BLaER1 treated with 17β-estradiol and CSF1 and Interleukin-3, amounts not matched to agents 10 nM and 100 nM (cell line): ENCODE measurements at regions not wholly inside any gene's neighbourhood (a gene's known extent, or its start where the extent isn't known, plus 50 kb on each side); places are given as distances from the start of the nearest gene placed in this dataset.
"Not testable (repeated sequence)": the region's sequence is repeated elsewhere in the genome, so short reads cannot be mapped to it uniquely, and the experiment has no call there.

Experiments used
- H3K27ac ChIP-seq, 11 experiments: shearing (Covaris generic); formaldehyde crosslinking; 2 replicates each; pipeline ENCODE4 v1.8.1; 2022
- H3K27me3 ChIP-seq, 11 experiments: shearing (Covaris generic); formaldehyde crosslinking; 2 replicates each; pipeline ENCODE4 v1.8.1; 2022
- H3K36me3 ChIP-seq, 11 experiments: shearing (Covaris generic); formaldehyde crosslinking; 2 replicates each; pipeline ENCODE4 v1.8.1; 2022
- H3K4me1 ChIP-seq, 10 experiments: shearing (Covaris generic); formaldehyde crosslinking; 2 replicates each; pipeline ENCODE4 v1.8.1; 2022
- H3K4me2 ChIP-seq, 11 experiments: shearing (Covaris generic); formaldehyde crosslinking; 2 replicates each; pipeline ENCODE4 v1.8.1; 2022
- H3K4me3 ChIP-seq, 10 experiments: shearing (Covaris generic); formaldehyde crosslinking; 2 replicates each; pipeline ENCODE4 v1.8.1; 2022
- H3K9ac ChIP-seq, 11 experiments: shearing (Covaris generic); formaldehyde crosslinking; 2 replicates each; pipeline ENCODE4 v1.8.1; 2022
- H3K9me3 ChIP-seq, 11 experiments: shearing (Covaris generic); formaldehyde crosslinking; replicated peaks in 1 of 11; 2 replicates each; pipeline ENCODE4 v1.8.1; 2022
- H4K20me1 ChIP-seq, 11 experiments: shearing (Covaris generic); formaldehyde crosslinking; 2 replicates each; pipeline ENCODE4 v1.8.1; 2022
- Cebpa-rat ChIP-seq, 11 experiments: shearing (Covaris generic); IDR thresholded peaks; 2 replicates each; pipeline ENCODE4 v1.8.1; 2022

DNA sequence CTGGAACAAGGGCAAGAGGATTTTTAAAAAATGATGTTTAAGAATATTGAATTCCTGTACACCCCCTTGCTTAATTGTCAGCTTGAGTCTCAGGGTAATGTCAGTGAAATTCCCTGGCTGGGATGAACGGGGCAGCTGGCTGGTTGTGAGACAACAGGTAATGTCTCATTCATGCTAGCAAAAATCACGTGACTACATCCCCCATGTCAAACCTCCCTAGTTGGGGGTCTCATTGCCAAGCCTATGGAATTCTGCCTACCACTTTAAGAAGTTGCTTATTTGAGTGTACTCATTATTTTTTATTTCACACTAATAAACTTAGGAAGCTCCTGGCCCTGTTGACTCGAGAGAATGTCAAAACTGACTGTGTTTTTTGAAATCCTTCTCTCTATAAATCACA is 218.3 kb downstream of the ICOS start:
- no peaks in the 10 kb centered on the region for H4K20me1 ChIP-seq
- H3K9ac ChIP-seq: no peak overlapping the region
- peaks cover 14 to 19% (median 18%) of the 10 kb centered on the region in 11 experiments; a peak in 21 of 22 replicates for H3K9me3 ChIP-seq
- H3K36me3 ChIP-seq: no peaks in the 10 kb centered on the region
- TF ChIP-seq Cebpa-rat (IDR thresholded peaks at IDR 0.05): no peak
- H3K4me2 ChIP-seq: no peak overlapping the region
- no peak overlapping the region for H3K4me3 ChIP-seq
- peaks cover 0 to 4% (median 0%) of the 10 kb centered on the region in 10 experiments; a peak in 1 of 20 replicates for H3K4me1 ChIP-seq
- H3K27ac ChIP-seq: no peak overlapping the region
- H3K27me3 ChIP-seq: no peaks in the 10 kb centered on the region

DNA sequence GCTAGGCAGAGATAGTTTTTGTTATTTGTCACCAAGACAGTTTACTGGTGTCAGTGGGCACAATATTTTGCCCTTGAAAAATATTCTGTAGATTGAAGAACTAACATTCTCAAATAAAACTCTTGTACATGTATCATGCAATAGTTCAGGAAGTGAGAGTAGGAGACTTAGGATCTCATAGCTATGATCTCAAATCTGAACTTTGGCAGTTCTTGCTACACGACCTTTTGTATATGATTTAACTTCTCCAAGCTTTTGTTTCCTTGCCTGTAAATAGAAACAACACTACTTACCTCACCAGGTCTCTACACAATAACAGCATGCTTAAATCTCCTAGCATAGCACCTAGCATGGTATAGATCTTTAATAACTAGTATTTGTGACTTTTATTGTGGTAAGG is 219.9 kb downstream of the ICOS start:
- Histone ChIP-seq H3K4me3 (no peak overlapping the region), H3K9me3 (peaks cover 14 to 19% (median 18%) of the 10 kb centered on the region in 11 experiments; a peak in 21 of 22 replicates), H3K27ac (no peak overlapping the region), H3K4me2 (no peak overlapping the region), H4K20me1 (no peaks in the 10 kb centered on the region), H3K4me1 (peaks cover 0 to 4% (median 0%) of the 10 kb centered on the region in 10 experiments; a peak in 1 of 20 replicates), H3K36me3 (no peaks in the 10 kb centered on the region), H3K9ac (no peak overlapping the region), H3K27me3 (no peaks in the 10 kb centered on the region)
- TF ChIP-seq Cebpa-rat (IDR thresholded peaks at IDR 0.05): no peak

DNA sequence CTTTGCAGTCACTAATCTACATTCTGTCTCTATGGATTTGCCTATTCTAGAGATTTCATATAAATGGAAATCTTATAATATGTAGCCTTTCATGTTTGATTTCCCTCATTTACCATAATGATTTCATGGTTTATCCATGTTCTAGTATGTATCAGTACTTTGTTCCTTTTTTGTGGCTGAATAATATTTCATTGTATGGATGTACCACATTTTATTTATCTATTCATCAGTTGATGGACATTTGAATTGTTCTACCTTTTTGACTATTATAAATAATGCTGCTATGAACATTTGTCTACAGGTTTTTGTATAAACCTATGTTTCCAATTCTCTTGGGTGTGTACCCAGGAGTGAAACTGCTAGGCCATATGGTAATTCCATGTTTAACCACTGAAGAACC is 221.1 kb downstream of the ICOS start:
- Histone ChIP-seq H3K4me3 (no peak overlapping the region), H3K36me3 (no peaks in the 10 kb centered on the region), H3K27me3 (no peaks in the 10 kb centered on the region), H3K9me3 (peaks cover 14 to 21% (median 18%) of the 10 kb centered on the region in 11 experiments; a peak in 21 of 22 replicates), H3K4me2 (no peak overlapping the region), H3K4me1 (0 out of 20 replicates have a peak, but pooled peaks cover 0 to under 1% (median 0%) of the 10 kb centered on the region in 10 experiments), H3K9ac (no peak overlapping the region), H4K20me1 (no peaks in the 10 kb centered on the region), H3K27ac (no peak overlapping the region)
- no peak for TF ChIP-seq Cebpa-rat (IDR thresholded peaks at IDR 0.05)

DNA sequence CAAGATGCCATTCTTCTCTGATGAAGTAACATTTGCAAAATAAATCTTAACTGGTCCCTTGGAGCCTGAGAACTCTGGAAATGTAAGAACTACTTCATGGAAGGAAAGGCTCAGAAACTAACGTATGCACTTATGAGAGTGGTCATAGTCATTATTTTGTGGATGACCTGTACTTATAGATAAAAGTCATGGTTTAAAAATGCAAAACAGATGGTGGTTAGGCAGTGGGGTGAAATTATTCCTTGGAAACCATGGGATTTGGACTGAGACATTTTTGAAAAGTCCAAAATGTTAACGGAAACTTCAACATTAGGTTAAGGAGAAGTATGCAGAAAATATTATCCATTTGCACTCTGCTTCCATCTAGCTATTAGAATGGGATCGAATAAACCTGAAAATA is 223.0 kb downstream of the ICOS start:
- H3K4me3 ChIP-seq: no peak overlapping the region

DNA sequence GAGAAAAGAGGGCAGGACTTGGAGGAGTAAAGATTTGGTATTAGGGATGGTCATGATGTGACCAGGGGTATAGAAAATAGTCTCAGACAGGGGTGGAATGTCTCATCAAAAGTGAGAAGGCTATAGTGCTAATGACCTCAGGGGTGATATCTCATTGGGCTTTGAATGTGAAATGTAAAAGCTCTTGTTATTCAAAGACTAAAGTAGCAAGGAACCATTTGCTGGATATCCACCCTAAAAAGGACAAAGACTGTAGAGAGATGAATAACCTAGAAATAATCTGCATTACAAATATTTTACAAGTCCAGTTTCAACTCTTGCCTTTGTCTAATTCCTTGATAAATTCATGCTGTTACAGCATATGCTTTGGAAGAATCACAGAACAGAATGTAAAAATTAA is 224.4 kb downstream of the ICOS start:
- H3K9ac ChIP-seq: no peak overlapping the region
- TF ChIP-seq Cebpa-rat (IDR thresholded peaks at IDR 0.05): no peak
- no peaks in the 10 kb centered on the region for H3K36me3 ChIP-seq
- no peaks in the 10 kb centered on the region for H3K27me3 ChIP-seq
- H3K4me2 ChIP-seq: no peak overlapping the region
- no peaks in the 10 kb centered on the region for H3K4me1 ChIP-seq
- H3K4me3 ChIP-seq: no peak overlapping the region
- H3K27ac ChIP-seq: no peak overlapping the region
- H4K20me1 ChIP-seq: no peaks in the 10 kb centered on the region
- H3K9me3 ChIP-seq: peaks cover 14 to 29% (median 19%) of the 10 kb centered on the region in 11 experiments; a peak in 21 of 22 replicates

More for the DNA sequence above, 223.0 kb downstream of the ICOS start:
- Histone ChIP-seq H3K27me3 (no peaks in the 10 kb centered on the region), H3K27ac (no peak overlapping the region), H3K4me1 (no peaks in the 10 kb centered on the region), H3K9me3 (peaks cover 14 to 29% (median 19%) of the 10 kb centered on the region in 11 experiments; a peak in 21 of 22 replicates), H3K36me3 (no peaks in the 10 kb centered on the region), H4K20me1 (no peaks in the 10 kb centered on the region), H3K4me2 (no peak overlapping the region), H3K9ac (no peak overlapping the region)
- no peak for TF ChIP-seq Cebpa-rat (IDR thresholded peaks at IDR 0.05)

DNA sequence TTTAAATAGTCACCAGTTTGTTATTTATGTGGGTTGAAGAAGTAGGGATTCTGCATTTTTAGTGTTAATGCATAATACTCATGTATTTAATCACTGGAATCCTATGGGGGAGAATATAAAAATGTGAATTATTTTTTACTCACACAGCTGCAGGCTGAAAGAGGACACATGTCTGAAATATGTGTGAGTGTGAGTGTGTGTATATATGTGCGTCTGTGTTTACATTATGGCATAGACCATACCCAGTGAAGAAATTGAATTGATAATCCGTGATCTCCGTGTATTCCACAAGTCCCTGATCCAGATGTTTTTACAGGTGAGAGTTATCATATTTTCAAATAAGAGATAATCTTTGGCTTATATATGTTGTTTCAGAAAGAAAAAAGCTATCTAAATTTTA is 225.3 kb downstream of the ICOS start:
- Histone ChIP-seq H3K9me3 (peaks cover 13 to 28% (median 17%) of the 10 kb centered on the region in 11 experiments; a peak in 21 of 22 replicates), H3K9ac (no peak overlapping the region), H3K4me2 (no peak overlapping the region), H4K20me1 (no peaks in the 10 kb centered on the region), H3K27me3 (no peaks in the 10 kb centered on the region), H3K36me3 (no peaks in the 10 kb centered on the region), H3K4me3 (no peak overlapping the region), H3K27ac (no peak overlapping the region), H3K4me1 (no peaks in the 10 kb centered on the region)
- no peak for TF ChIP-seq Cebpa-rat (IDR thresholded peaks at IDR 0.05)

DNA sequence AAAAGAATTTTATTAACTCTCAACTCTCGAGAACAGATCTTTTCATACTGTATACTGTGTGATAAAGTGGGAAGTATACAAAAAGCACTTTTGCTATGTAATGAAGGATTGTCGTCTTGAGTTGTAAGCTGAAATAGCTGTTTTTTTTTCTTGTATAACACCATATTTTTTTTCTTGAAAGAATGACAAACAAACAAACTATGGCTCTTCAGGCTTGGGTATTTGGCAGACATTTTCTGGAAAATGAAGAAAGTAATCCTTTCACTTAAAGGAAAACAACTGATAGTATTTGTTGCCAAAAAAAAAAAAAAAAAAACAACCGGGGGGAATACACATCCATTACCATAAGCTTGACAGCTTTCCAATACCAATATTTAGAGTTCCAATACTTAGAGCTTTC is 230.4 kb downstream of the ICOS start:
- H3K27me3 ChIP-seq: no peaks in the 10 kb centered on the region
- H3K4me1 ChIP-seq: peaks cover 0 to 5% (median 0%) of the 10 kb centered on the region in 10 experiments; a peak in 1 of 20 replicates
- H3K9me3 ChIP-seq: peaks cover 0 to 10% (median 0%) of the 10 kb centered on the region in 11 experiments; a peak in 4 of 22 replicates
- no peaks in the 10 kb centered on the region for H4K20me1 ChIP-seq
- no peak overlapping the region for H3K9ac ChIP-seq
- no peak overlapping the region for H3K4me3 ChIP-seq
- H3K4me2 ChIP-seq: no peak overlapping the region
- no peak for TF ChIP-seq Cebpa-rat (IDR thresholded peaks at IDR 0.05)
- no peaks in the 10 kb centered on the region for H3K36me3 ChIP-seq
- H3K27ac ChIP-seq: no peak overlapping the region

DNA sequence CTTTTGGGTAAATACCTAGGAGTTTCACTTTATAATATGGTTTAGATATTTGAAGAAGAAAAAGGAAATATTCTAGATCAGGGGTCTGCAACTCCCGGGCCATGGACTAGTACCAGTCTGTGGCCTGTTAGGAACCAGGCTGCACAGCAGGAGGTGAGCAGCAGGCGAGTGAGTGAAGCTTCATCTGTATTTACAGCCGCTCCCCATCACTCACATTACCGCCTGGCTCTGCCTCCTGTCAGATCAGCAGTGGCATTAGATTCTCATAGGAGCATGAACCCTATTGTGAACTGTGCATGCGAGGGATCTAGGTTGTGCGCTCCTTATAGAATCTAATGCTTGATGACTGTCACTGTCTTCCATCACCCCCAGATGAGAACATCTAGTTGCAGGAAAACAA is 231.1 kb downstream of the ICOS start:
- H3K27ac ChIP-seq, H3K4me3 ChIP-seq, H4K20me1 ChIP-seq, H3K36me3 ChIP-seq, H3K4me1 ChIP-seq, H3K27me3 ChIP-seq, H3K9ac ChIP-seq, H3K4me2 ChIP-seq, H3K9me3 ChIP-seq: not testable (repeated sequence)

DNA sequence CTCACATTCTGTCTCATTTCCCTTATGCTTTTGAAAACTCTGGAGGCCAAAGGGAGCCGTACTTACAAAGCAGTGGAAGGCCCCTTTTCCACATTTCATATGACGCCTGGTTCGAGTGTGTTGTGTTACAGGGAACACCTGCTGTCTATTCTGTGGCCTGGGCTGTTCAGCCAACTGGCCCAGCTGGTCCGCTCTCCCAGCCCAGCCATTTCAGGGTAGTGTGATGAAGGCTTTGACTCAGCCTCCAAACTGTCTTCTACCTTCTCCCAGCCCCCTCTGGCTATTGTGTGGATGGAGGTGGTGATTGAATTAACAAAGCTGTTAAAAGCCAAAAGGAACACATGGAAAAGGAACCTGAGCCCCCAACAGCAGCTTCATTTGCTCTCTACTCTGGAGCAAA is 233.8 kb downstream of the ICOS start:
- TF ChIP-seq Cebpa-rat (IDR thresholded peaks at IDR 0.05): no peak; a peak in 1 of 22 replicates
- H3K9me3 ChIP-seq: no peaks in the 10 kb centered on the region
- H3K4me3 ChIP-seq: no peak overlapping the region
- no peak overlapping the region for H3K27ac ChIP-seq
- no peaks in the 10 kb centered on the region for H3K27me3 ChIP-seq
- H3K4me1 ChIP-seq: peaks cover 0 to 5% (median 0%) of the 10 kb centered on the region in 10 experiments; a peak in 1 of 20 replicates
- no peaks in the 10 kb centered on the region for H3K36me3 ChIP-seq
- H3K9ac ChIP-seq: no peak overlapping the region
- no peaks in the 10 kb centered on the region for H4K20me1 ChIP-seq
- H3K4me2 ChIP-seq: no peak overlapping the region

DNA sequence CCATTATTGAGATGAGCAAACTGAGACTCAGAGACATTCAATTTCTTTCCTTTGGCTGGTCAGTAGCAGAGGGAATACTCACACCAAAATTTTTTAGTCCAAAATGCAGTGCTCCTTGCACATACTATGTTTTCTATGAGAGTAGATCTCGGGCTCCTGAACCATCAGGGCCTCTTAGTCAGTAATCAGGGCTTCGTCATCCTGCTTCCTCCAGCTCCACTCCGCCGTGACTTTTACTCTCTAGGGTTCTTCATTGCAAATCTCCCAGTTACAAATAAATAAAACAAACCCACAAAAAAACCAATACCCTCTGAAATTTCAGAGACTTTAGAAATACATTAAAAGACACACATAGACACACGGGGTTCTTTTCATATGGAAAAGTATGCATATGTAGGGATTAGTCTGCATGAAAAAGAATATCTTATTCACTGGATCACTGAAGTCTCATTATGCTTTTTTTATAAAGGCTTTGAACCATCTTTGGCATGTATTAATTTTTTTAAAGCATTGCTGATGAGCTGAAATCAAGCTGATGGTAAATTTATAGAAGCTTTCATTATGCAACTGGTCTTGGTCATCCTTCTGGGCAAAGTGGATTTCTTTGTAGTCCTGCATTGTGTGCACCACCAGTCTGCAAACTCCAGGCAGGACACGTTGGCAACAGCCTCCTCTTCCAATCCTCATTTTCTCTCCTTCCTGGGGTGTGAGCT is 235.0 kb downstream of the ICOS start:
- H3K36me3 ChIP-seq: no peaks in the 10 kb centered on the region
- H3K9me3 ChIP-seq: no peaks in the 10 kb centered on the region
- 0 out of 22 replicates have a peak overlapping the region, but pooled peaks of 1 of the 11 experiments have one; percentile 8 for H3K4me2 ChIP-seq
- TF ChIP-seq Cebpa-rat (IDR thresholded peaks at IDR 0.05): no peak
- no peak overlapping the region for H3K9ac ChIP-seq
- H3K4me1 ChIP-seq: peaks cover 0 to 5% (median 0%) of the 10 kb centered on the region in 10 experiments; a peak in 1 of 20 replicates
- no peak overlapping the region for H3K27ac ChIP-seq
- no peak overlapping the region for H3K4me3 ChIP-seq
- H4K20me1 ChIP-seq: no peaks in the 10 kb centered on the region
- no peaks in the 10 kb centered on the region for H3K27me3 ChIP-seq
